GM12872 (cell line): ENCODE measurements at regions not wholly inside any gene's neighbourhood (a gene's known extent, or its start where the extent isn't known, plus 50 kb on each side); places are given as distances from the start of the nearest gene placed in this dataset.

ENCODE experiments used
- TF ChIP-seq, protein P1 (sequence below): IDR thresholded peaks from 3 replicates; pipeline ENCODE4 v1.5.1; 2011; ENCODE audit warnings: low read depth, mild to moderate bottlenecking, low read length, moderate library complexity; ENCODE audit not compliant: insufficient read depth

GRCh38 chr3:28575746-28576613, 227.4 kb upstream of the AZI2 start:
- TF ChIP-seq, protein P1, sequence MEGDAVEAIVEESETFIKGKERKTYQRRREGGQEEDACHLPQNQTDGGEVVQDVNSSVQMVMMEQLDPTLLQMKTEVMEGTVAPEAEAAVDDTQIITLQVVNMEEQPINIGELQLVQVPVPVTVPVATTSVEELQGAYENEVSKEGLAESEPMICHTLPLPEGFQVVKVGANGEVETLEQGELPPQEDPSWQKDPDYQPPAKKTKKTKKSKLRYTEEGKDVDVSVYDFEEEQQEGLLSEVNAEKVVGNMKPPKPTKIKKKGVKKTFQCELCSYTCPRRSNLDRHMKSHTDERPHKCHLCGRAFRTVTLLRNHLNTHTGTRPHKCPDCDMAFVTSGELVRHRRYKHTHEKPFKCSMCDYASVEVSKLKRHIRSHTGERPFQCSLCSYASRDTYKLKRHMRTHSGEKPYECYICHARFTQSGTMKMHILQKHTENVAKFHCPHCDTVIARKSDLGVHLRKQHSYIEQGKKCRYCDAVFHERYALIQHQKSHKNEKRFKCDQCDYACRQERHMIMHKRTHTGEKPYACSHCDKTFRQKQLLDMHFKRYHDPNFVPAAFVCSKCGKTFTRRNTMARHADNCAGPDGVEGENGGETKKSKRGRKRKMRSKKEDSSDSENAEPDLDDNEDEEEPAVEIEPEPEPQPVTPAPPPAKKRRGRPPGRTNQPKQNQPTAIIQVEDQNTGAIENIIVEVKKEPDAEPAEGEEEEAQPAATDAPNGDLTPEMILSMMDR, result no peak

GRCh38 chr3:28576614-28577200, 228.1 kb upstream of the AZI2 start:
- TF ChIP-seq, protein P1, result no peak

DNA sequence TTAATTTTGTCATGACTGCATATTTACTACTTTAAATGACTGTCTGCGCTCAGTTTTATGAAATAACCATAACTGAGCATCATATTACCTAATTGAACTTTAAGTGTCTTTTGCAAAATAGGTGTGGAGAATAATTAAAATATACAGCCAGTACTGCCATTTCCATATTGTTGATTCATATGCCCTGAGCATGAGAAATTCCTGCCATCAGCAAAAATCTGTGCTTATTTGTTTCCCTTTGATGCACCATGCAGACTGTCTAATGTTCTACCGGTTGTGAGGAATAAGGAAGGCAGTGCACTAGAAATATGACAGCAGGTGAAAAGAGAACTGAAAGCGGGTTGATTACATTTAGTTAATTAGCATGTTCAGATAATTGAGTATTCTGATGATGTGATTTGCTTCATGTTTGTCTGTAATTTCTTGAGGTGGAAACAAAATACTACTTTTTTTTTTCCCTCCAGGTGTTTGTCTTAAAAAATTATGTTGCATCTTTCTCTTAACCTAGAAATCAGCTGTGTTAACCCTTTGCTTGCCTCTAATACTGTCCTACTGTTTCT, 229.4 kb upstream of the AZI2 start:
- TF ChIP-seq, protein P1, result no peak

DNA sequence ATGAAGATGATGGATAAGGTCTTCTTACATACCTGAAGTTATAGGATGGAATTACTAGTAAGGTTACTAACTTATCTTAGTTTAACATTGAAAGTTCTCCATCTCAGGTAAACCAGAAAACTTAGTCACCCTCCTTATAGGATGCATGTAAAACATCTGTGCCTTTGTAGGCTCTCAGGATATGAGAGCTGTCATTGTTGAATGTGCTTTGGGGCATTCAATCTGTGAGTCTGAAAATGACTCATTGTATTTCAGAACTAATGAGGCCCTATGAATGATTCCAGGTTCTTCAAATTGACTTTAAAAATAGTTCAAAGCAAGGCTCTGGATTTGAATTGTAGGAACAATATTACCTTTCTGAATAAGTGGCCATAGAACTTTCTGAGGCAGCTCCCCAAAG, 237.7 kb upstream of the AZI2 start:
- TF ChIP-seq, protein P1, result no peak

DNA sequence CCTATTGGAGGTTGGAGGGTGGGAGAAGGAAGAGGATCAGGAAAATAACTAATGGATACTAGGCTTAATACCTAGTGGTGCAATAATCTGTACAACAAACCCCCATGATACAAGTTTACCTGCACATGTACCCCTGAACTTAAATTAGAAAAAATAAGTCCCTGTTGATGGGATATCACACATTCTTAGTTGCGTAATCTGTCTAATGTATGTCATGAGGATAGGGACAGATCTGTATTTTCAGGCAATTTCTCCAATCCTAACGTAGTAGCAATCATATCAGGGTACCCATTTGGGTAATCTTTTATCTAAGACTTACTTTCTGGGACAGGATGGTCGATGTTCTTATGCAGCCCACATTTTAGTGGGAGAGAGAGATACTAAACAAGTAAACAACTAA, 239.1 kb upstream of the AZI2 start:
- TF ChIP-seq, protein P1, result no peak

- TF ChIP-seq, protein P1, result no peak
These were observed 241.6 kb upstream of the AZI2 start for GRCh38 chr3:28590216-28590615.

- TF ChIP-seq, protein P1, result no peak
These were observed 242.2 kb upstream of the AZI2 start for GRCh38 chr3:28590860-28591259.
